ENCODE measurements at regions not wholly inside any gene's neighbourhood (a gene's known extent, or its start where the extent isn't known, plus 50 kb on each side); places are given as distances from the start of the nearest gene placed in this dataset.

DNA sequence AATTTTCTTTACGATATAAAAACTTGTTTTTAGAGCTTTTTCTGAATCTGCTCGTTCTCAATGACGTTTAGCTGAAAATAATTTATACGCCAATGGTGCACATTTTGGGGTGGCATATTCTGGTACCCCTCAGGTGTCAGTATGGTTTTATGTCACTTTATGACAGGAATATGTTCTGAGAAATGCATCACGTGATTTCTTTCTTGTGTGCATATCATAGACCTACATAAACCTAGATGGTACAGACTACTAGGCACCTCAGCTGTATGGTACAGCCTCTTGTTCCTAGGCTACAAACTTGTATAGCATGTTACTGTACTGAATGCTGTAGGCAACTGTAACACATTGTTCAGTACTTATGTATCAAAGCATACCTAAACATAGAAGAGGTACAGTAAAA is 68.2 kb downstream of the TMEM17 start:
- TF ChIP-seq, protein P1, sequence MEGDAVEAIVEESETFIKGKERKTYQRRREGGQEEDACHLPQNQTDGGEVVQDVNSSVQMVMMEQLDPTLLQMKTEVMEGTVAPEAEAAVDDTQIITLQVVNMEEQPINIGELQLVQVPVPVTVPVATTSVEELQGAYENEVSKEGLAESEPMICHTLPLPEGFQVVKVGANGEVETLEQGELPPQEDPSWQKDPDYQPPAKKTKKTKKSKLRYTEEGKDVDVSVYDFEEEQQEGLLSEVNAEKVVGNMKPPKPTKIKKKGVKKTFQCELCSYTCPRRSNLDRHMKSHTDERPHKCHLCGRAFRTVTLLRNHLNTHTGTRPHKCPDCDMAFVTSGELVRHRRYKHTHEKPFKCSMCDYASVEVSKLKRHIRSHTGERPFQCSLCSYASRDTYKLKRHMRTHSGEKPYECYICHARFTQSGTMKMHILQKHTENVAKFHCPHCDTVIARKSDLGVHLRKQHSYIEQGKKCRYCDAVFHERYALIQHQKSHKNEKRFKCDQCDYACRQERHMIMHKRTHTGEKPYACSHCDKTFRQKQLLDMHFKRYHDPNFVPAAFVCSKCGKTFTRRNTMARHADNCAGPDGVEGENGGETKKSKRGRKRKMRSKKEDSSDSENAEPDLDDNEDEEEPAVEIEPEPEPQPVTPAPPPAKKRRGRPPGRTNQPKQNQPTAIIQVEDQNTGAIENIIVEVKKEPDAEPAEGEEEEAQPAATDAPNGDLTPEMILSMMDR (IDR thresholded peaks at IDR 0.05), result no peak
- TF ChIP-seq ZNF219 (CRISPR knock-in tag; IDR thresholded peaks at IDR 0.05; ENCODE audit: borderline replicate concordance) (no peak), ELF4 (CRISPR knock-in tag; IDR thresholded peaks at IDR 0.05; ENCODE audit: low read depth) (no peak), NR3C1 (CRISPR knock-in tag; conservative IDR thresholded peaks at IDR 0.05; ENCODE audit: low read depth) (no peak), ESRRA (CRISPR knock-in tag; IDR thresholded peaks at IDR 0.05; ENCODE audit: borderline replicate concordance) (no peak), CREM (CRISPR knock-in tag; IDR thresholded peaks at IDR 0.05) (no peak), FOXJ3 (CRISPR knock-in tag; IDR thresholded peaks at IDR 0.05; ENCODE audit: borderline replicate concordance) (no peak), ZNF317 (CRISPR knock-in tag; IDR thresholded peaks at IDR 0.05; ENCODE audit: borderline replicate concordance, low read depth) (no peak)
- TF ChIP-seq, protein P2, sequence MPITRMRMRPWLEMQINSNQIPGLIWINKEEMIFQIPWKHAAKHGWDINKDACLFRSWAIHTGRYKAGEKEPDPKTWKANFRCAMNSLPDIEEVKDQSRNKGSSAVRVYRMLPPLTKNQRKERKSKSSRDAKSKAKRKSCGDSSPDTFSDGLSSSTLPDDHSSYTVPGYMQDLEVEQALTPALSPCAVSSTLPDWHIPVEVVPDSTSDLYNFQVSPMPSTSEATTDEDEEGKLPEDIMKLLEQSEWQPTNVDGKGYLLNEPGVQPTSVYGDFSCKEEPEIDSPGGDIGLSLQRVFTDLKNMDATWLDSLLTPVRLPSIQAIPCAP (CRISPR knock-in tag; IDR thresholded peaks at IDR 0.05), result no peak
- TF ChIP-seq, protein P3, sequence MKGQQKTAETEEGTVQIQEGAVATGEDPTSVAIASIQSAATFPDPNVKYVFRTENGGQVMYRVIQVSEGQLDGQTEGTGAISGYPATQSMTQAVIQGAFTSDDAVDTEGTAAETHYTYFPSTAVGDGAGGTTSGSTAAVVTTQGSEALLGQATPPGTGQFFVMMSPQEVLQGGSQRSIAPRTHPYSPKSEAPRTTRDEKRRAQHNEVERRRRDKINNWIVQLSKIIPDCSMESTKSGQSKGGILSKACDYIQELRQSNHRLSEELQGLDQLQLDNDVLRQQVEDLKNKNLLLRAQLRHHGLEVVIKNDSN (CRISPR knock-in tag; IDR thresholded peaks at IDR 0.05), result no peak
- TF ChIP-seq, protein P4, sequence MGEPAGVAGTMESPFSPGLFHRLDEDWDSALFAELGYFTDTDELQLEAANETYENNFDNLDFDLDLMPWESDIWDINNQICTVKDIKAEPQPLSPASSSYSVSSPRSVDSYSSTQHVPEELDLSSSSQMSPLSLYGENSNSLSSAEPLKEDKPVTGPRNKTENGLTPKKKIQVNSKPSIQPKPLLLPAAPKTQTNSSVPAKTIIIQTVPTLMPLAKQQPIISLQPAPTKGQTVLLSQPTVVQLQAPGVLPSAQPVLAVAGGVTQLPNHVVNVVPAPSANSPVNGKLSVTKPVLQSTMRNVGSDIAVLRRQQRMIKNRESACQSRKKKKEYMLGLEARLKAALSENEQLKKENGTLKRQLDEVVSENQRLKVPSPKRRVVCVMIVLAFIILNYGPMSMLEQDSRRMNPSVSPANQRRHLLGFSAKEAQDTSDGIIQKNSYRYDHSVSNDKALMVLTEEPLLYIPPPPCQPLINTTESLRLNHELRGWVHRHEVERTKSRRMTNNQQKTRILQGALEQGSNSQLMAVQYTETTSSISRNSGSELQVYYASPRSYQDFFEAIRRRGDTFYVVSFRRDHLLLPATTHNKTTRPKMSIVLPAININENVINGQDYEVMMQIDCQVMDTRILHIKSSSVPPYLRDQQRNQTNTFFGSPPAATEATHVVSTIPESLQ (CRISPR knock-in tag; IDR thresholded peaks at IDR 0.05), result no peak

Data from WTC11 (cell line).